HG03378 (cell line): ENCODE measurements at regions not wholly inside any gene's neighbourhood (a gene's known extent, or its start where the extent isn't known, plus 50 kb on each side); places are given as distances from the start of the nearest gene placed in this dataset.

Experiments used
- ATAC-seq: cut with Tn5 transposase; IDR thresholded peaks from one replicate; pipeline ENCODE4 v1.9.1; 2021; ENCODE audit warnings: mild to moderate bottlenecking, moderate library complexity; ENCODE audit not compliant: unreplicated experiment

DNA sequence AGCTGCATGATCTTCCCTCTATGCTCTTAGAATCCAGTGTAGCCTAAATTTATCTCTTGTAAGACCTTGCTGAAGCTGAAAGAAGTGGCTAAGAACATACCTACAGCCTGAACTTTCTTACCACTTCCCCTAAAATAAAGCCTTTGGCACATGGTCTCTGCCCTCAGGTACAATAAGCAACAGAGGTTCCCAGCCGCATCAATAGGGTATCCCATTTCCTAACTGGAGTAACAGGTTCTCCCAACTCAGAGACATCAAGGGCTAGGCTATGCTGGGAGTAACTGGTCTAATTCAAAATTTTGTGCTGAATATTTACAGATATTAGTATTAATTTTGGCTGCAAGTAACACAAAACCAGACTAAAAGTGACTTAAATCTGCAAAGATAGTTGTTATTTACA, 335.8 kb upstream of the TRPC7 start:
- no peak for ATAC-seq

DNA sequence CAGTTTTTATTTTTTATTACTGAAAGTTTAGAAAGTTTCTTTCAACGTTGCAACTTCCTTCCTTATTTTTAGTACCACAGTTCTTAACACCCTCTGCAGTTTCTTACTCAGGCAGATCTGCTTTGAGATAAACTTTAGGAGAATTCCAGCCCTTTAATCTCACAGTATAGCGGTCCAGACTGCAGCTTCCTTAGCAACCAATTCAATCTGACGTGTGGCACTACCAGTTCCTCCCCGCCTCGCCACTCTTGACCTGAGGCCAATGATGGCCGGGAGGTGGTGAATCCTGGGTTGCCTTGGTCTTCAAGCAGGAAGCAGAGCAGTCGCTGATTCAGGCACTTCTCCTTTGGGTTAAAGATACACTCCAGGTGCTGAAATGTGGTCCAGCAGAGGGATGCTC, 334.3 kb upstream of the TRPC7 start:
- ATAC-seq: no peak

DNA sequence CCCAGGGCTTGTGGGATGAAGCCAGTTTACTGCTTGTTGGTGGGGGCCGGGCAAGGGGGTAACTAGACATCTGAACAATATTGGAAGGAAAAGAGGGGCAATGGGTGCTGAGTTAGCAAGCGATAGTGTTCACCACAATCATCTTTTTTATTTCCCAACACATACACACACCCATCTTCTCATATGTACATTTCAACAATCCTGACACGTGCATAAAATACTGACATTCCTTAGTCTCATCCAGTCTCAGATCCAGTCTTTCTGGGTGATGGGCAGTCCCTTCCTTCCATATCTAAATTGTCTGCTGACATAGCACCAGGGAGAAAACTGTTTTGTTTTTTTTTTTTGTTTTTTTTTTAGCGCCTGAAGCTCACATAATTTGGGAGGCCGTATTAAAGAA, 333.6 kb upstream of the TRPC7 start:
- no peak for ATAC-seq

DNA sequence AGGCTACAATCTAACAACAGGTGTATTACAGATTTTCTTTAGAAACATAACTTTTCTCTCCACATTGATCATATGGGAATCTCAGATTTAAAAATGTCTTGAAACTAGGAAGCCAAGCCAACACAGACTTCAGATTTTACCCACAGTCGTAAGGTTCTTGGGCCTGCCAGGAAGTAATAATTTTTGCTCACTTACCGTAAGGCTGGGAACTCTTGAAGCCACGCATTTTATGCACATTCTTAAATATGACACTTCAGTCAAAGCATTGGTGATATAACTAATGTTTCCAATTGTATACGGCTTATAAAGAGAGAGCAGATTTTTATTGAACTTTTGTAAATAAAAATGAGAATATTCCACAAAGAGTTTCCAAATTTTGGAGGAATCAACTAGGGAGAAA, 328.9 kb upstream of the TRPC7 start:
- ATAC-seq: no peak

DNA sequence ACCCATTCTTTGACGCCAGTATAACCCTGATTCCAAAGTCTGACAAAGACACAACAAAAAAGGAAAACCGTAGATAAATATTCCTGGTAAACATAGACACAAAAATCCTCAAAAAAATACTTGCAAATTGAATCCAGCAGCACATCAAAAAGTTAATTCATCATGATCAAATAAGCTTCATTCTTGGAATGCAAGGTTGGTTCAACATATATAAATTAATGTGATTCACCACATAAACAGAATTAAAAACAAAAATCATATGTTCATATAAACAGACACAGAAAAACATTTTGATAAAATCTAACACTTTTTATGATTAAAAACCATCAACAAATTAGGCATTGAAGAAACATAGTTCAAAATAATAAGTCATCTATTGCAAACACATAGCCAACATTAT, 324.2 kb upstream of the TRPC7 start:
- no peak for ATAC-seq

DNA sequence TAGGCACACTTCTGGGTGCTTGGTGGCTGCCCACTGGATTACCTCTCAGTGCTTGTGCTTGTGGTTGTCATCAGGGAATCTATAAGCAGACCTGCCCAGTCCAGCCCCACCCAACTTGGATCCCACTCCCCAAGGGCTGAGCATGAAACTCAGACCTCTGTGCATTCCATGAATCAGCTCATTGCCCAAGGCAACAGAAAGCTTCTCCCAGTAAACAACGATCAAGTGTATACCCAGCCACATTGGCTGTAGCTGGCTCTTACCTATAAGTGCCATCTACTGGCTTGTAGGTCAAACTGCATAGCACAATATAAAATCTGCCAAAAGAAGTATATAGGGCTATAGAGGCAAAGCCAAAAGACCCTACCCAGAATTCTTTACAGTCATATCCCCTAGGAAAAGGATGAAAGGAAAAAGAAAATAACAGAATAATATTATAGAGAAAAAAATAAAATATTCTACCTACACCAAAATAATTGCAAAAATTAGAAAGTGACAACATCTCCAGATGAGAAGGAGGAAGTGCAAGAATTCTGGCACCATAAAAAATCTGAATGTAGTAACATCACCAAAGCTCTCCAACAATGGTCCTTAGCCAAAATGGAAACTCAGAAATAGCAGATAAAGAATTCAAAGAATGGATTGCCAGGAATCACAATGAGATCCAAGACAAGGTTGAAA, 321.0 kb upstream of the TRPC7 start:
- ATAC-seq: no peak

DNA sequence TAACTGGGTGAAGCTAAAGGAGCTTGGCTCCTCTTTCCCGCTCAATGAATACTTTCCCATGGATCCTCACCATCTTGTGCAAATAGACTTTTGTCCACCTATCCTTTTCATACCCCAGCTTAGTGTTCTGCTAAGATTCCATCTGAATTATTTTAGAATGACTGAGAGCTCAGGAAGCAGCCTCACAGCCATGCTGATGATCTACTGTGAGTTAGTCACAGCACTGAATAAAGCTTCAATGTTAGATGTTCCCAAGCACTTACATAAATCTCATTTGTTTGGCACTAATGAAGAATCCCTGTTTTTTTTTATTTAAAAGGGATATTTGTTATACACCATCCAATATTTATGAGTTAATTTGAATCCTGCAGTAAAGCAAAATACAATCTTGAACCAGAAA, 317.6 kb upstream of the TRPC7 start:
- no peak for ATAC-seq

DNA sequence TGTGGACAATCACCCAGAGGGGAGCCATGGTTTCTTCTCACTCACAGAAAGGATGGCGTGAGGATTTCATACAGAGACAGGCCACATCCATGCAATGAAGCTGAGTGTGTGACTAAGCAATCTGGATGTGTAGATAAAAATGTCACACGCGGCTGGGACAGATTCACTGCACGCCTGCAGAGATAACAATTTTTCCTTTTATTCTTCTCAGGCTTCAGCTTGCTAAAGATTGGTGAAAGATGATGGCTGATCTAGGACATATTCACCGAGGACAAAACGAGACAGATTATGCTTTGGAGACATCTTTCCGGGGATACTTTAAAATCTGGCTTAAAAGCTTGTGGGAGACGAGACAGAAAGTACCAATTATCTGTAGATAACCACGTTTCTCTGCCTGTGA, 313.9 kb upstream of the TRPC7 start:
- no peak for ATAC-seq

DNA sequence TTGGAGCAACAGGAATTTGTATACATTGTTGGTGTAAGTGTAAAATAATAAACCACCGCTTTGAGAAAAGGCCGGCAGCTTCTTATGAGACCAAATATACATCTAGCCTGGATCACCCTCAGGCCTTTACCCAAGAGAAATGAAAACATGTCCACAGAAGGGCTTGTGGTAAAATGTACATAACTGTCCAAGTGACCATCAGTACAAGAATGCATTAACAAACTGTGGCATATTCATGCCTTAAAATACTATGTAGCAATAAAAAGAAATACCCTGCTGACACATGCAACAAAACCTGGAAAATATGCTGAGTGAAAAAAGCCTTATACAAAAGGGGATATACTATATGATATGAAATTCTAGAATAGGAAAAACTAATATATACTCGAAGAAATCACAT, 311.9 kb upstream of the TRPC7 start:
- ATAC-seq: no peak

DNA sequence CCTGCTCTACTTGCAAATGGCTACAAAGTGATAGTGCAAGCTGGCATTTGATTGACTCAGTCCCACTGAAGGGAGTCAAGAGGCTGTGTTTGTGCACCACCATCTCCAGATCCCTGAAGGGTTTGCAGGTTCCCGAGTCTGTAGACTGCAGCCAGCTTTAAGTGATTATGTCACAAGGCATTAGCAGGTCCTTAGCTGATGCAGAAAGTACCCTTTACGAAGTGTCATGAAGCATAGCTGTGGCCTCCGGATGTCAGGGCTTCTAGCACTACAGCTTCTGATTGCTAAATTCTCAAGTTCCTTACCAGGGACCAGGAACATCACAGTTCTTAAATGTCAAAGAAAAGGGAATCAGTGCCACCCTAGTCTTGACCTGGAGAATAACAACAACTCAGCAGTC, 311.3 kb upstream of the TRPC7 start:
- no peak for ATAC-seq

DNA sequence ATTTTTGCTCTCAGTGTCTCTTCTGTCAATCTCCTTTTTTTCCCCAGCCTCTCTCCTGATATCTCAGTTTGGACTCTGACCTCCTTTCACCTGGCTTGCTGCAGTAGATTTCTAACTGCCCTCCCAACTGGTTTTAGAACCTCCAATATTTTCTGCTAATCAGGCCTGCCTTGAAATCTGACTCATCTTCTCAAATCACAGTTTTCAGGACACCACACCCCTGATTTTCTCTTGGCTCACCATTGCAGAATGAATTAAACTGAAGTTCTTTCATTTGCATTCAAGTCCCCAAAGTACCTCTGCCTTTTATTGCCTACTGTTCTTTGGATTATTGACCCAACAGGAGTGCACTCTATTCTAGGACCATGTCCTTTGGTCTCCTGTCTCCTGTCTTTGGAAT, 310.4 kb upstream of the TRPC7 start:
- no peak for ATAC-seq

DNA sequence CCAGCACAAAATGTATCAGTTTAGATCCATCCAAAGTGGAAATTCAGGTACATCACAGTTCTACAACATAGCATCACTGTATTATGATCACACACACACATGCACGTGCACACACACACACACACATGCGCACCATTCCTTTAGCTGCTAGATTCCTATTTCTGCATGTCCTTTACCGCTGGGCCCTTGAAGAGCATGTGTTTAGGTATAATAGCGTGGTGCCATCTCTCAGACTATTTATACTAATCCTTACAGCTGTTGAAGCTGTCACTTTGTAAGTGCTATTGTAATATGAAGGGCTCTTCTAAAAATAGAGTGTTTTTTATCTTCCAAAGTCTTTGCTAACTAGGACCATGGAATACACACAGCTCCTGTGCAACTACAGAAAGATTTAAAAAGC, 308.8 kb upstream of the TRPC7 start:
- ATAC-seq: no peak

DNA sequence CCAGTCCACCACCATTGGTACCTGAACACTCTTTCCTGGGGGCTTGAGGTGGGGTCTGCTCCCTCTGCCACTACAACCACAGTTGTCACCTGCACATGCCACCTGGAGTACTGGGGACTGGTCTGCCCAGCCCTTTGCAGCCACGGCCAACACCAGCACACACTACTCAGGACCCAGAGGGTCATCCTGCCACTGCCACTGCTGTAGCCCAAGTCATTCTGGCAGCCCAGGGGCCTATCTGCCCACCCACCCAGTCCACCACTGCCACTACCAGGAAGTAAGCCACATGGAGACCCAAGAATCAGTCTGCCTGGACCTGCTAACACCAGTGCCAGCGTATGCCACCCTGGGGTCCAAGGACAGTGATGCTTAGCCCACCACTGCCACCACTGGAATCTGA, 302.4 kb upstream of the TRPC7 start:
- ATAC-seq: no peak

DNA sequence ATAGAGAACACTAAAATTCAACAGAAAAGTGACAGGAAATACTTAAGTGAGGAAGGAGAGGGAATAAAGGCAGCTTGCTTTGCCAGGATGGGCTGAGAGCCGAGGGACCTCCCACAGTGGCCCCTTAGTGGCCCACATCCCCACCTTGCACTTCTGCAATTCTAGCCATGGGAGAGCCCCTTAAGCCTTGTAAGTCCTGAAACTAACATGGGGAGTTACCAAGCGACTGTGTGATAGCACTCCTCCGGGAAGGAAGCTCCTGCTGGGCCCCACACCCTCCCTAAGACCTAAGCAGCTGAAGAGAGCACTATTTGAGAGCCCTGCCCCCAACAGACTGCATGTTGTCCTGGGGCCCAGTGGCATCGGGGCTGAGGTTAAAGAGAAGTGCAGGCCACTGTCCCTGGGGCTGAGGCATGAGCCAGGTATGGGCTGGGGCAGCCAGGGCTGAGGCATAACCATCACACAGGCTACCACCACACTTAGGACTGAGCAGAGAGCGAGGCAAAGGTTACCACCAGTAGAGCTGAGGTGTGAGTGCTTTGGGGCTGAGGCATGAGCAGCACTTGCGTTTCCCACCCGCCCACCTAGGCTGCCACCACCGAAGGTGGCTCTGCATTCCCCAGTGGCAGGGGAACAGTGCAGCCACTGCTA, 301.8 kb upstream of the TRPC7 start:
- ATAC-seq: no peak

DNA sequence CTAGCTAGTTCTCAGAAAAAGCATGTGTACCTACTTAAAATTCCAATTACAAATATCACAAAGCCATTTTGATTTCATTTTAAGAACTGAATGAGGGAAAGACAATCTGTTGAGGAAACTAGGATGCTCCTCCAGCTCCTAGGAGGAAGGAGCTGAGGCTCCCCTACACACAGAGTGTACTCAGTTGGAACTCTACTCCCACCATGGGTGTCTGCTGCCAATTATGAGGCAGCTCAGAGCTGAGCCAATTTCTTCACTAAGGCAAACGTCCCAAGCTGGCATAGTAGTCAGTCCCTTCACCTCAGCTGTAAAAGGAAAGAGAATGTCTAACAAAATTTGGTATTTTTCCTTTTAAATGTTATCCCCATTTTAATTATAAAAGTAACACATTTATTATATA, 300.0 kb upstream of the TRPC7 start:
- no peak for ATAC-seq

DNA sequence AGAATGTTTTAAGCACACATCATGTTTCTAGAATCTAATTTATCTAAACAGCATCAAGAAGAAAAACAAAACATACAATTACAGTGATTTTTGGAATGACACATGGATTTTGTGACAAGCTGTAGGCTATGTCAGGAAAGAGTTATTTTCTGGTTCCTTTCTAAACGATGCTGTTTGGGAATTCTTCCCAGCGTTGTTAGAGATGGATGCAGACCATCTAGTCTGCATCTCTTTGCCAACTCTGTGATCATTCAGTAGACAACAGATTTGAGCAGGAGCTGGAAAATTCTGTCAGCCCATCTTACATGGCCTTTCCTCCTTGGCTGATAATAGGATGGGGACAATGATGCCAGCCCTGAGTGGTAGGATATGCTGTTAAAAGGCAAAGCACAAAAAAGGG, 295.7 kb upstream of the TRPC7 start:
- ATAC-seq: no peak

DNA sequence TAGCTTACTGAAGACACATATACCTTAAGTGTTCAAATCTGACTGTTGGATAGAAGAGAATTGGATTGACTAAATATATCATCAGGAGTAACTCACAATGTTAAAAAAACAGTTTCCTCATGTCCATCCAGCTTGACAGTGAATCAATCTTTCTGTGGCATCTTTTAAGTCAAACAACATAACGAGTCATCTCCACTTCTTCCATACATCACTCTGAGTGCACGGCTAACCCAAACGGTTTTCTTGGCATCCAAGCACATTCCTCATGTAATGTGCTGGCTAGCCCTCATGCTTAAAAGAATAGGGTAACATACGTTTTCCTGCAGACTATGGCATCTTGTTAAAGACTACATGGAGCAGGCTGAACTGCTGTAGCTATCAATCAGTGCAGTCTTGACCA, 291.5 kb upstream of the TRPC7 start:
- ATAC-seq: no peak

DNA sequence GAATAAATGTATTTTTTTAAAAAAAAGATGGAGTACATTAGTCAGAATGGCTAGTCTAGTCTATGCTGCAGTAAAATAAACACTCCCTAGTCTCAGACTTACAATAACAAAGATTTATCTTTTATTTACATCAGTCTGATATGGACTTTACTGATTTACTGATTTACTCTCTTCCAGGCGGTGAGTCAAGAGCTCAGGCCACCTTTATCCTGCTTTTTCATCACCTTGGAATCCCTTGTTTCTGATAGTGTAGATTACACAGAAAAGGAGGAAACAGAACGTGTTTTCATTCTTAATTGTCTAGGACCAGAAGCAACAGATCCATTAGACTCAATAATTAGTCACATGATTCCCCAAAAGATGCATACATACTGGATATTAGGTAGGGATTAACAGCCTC, 290.1 kb upstream of the TRPC7 start:
- no peak for ATAC-seq

DNA sequence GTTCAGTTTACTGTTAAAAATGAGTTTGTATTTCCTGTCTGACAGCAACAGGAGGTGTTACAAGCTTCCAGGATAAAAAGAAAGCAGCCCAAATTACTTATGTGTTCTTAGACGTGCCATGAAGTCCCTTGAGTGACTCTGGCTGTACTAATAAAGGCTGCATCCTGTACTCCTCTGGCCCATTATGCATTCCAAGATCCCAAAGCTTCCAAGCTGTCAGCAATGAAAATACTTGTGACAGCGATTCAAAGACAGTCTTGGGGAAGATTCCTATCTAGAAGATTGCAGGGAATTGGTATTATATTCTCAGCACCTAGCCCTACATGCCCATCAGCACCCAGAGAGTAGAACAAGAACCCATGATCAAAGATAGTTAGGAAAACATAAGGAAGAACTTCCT, 281.6 kb upstream of the TRPC7 start:
- no peak for ATAC-seq

DNA sequence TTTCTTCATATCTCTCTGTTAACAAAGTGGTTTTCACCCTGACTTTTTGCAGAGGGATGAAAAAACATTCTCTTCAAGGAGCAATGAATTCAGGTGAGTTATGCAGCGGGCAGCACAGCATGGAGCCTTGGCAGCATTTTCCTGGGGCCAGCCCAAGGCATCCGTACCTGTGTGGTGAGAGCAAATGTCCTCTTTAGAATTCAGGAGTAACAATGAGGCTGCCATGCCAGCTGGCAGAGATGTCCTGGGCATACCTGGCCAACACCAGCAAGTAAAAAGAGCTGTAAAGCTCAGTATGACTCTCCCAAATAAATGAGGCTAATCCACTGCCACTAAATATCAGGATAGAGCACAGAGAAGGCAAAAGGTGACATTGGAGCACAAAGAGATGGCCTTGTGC, 277.6 kb upstream of the TRPC7 start:
- no peak for ATAC-seq

DNA sequence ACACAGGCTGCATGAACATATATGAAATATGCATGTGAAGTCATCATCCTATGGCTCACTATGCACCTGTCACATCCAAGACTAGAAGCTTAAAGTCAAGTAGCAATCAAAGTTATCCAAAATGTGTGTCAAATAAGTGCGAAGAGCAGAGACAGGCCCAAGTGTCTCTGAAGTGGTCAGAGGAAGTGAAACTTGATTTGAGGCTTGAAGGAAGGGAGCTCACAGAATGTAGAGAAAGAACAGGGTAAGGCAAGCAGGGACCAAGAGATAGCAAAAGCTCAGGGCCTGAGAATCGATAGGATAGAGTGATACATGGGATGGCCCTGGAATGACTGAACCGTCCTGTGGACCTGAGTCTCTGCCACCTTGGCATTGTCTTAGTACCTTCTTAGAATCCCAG, 274.3 kb upstream of the TRPC7 start:
- no peak for ATAC-seq

DNA sequence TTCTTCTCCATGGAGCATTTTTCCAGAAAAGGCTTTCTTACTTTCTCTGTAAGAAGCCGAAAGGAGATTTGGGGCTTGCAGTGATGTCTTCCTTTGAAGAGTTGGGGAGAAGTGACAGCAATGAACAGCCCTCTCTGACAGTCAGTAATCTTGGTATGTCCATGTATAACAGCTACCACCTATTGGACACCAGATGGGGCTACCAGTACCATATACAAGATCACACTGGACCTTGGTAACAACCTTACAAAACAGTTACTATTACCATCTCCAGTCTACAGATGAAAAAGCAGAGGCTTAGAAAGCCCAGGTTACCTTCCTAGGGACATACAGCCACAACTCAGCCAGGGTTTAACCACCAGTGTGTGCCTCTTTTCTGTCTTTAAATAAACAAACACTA, 272.7 kb upstream of the TRPC7 start:
- ATAC-seq: no peak

DNA sequence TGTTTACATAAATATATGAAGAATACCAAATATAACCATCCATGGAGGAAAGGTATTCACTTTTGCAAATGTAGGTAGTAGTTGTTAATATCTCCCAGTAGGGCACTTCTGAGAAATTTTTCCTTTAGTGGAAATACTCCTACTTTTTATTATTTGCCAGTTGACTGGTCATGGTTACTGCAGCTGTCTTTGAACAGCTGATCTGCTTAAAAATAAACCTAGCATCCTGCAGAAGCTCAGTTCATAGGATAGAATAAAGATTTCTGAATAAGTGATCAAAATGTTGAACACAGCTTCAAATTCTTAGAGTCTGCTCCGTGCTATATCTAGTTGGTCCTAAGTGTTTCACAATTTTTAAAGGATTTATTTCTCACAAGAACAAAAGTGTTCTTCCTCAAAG, 270.7 kb upstream of the TRPC7 start:
- ATAC-seq: no peak
